H9 (cell line): ENCODE measurements at regions not wholly inside any gene's neighbourhood (a gene's known extent, or its start where the extent isn't known, plus 50 kb on each side); places are given as distances from the start of the nearest gene placed in this dataset.

Experiments
- DNase-seq: peaks from one replicate; pipeline ENCODE4 v3.0.0-alpha.2; 2017
- H2AFZ ChIP-seq: one replicate; pipeline ENCODE4 v1.6.1; 2013; ENCODE audit warnings: mild to moderate bottlenecking, low read length, control low read depth, moderate library complexity
- H2AK5ac ChIP-seq: 2 replicates; pipeline ENCODE4 v1.6.1; 2013; ENCODE audit warnings: low read length, control low read depth, mixed read lengths; ENCODE audit not compliant: insufficient read length
- H2BK120ac ChIP-seq: one replicate; pipeline ENCODE4 v1.6.1; 2013; ENCODE audit warnings: low read depth, mild to moderate bottlenecking, low read length, control low read depth, inconsistent platforms; ENCODE audit not compliant: poor library complexity, severe bottlenecking
- H2BK12ac ChIP-seq: 2 replicates; pipeline ENCODE4 v1.6.1; 2013; ENCODE audit warnings: low read length, control low read depth, mixed read lengths, low read depth; ENCODE audit not compliant: insufficient read length
- H2BK15ac ChIP-seq: 2 replicates; pipeline ENCODE4 v1.6.1; 2013; ENCODE audit warnings: low read depth, low read length, control low read depth
- H2BK20ac ChIP-seq: one replicate; pipeline ENCODE4 v1.6.1; 2013; ENCODE audit warnings: low read depth, mild to moderate bottlenecking, low read length, control low read depth, inconsistent platforms; ENCODE audit not compliant: poor library complexity, severe bottlenecking
- H2BK5ac ChIP-seq: 2 replicates; pipeline ENCODE4 v1.6.1; 2013; ENCODE audit warnings: low read length, control low read depth, mixed read lengths; ENCODE audit not compliant: insufficient read length
- H3K14ac ChIP-seq: 2 replicates; pipeline ENCODE4 v1.6.1; 2013; ENCODE audit warnings: low read length, control low read depth; ENCODE audit not compliant: insufficient read depth
- H3K18ac ChIP-seq: 2 replicates; pipeline ENCODE4 v1.6.1; 2013; ENCODE audit warnings: low read depth, mild to moderate bottlenecking, mixed read lengths, low read length, control low read depth; ENCODE audit not compliant: insufficient read length
- H3K23ac ChIP-seq: 2 replicates; pipeline ENCODE4 v1.6.1; 2013; ENCODE audit warnings: low read length, control low read depth, mixed read lengths, low read depth; ENCODE audit not compliant: insufficient read length
- H3K23me2 ChIP-seq: 2 replicates; pipeline ENCODE4 v1.6.1; 2013; ENCODE audit warnings: low read depth, mild to moderate bottlenecking, mixed read lengths, low read length, control low read depth; ENCODE audit not compliant: insufficient read length, poor library complexity, severe bottlenecking
- H3K27ac ChIP-seq: 2 replicates; pipeline ENCODE4 v1.5.1; 2013; ENCODE audit warnings: low read length, control low read depth, mixed read lengths, low read depth; ENCODE audit not compliant: insufficient read length
- H3K27me3 ChIP-seq: 2 replicates; pipeline ENCODE4 v1.6.1; 2013; ENCODE audit warnings: low read length, control low read depth, inconsistent platforms; ENCODE audit not compliant: insufficient read depth
- H3K4ac ChIP-seq: 2 replicates; pipeline ENCODE4 v1.6.1; 2013; ENCODE audit warnings: low read depth, mild to moderate bottlenecking, control low read depth, inconsistent platforms, low read length, moderate library complexity
- H3K4me1 ChIP-seq: 2 replicates; pipeline ENCODE4 v1.6.1; 2013; ENCODE audit warnings: low read length, control low read depth, inconsistent platforms; ENCODE audit not compliant: insufficient read depth
- H3K4me2 ChIP-seq: 2 replicates; pipeline ENCODE4 v1.6.1; 2013; ENCODE audit warnings: low read length, control low read depth, mixed read lengths; ENCODE audit not compliant: insufficient read length, insufficient read depth
- H3K56ac ChIP-seq: 2 replicates; pipeline ENCODE4 v1.6.1; 2013; ENCODE audit warnings: low read depth, mild to moderate bottlenecking, mixed read lengths, low read length, control low read depth; ENCODE audit not compliant: insufficient read length
- H3K79me1 ChIP-seq: 2 replicates; pipeline ENCODE4 v1.6.1; 2013; ENCODE audit warnings: low read depth, mild to moderate bottlenecking, moderate library complexity, low read length, control low read depth, inconsistent platforms; ENCODE audit not compliant: insufficient read depth, poor library complexity, severe bottlenecking
- H3K79me2 ChIP-seq: 2 replicates; pipeline ENCODE4 v1.6.1; 2013; ENCODE audit warnings: low read length, control low read depth, inconsistent platforms; ENCODE audit not compliant: insufficient read depth
- H3K9ac ChIP-seq: 2 replicates; pipeline ENCODE4 v1.6.1; 2013; ENCODE audit warnings: low read length, control low read depth, mixed read lengths; ENCODE audit not compliant: insufficient read length; ENCODE audit errors: extremely low read depth
- H3K9me3 ChIP-seq: one replicate; pipeline ENCODE4 v1.6.1; 2013; ENCODE audit warnings: low read depth, low read length, inconsistent platforms; ENCODE audit not compliant: control insufficient read depth
- H3T11ph ChIP-seq: one replicate; pipeline ENCODE4 v1.6.1; 2013; ENCODE audit warnings: mild to moderate bottlenecking, low read length, control low read depth, inconsistent platforms
- H4K20me1 ChIP-seq: one replicate; pipeline ENCODE4 v1.6.1; 2013; ENCODE audit not compliant: control insufficient read depth, insufficient read length, insufficient read depth
- H4K5ac ChIP-seq: 2 replicates; pipeline ENCODE4 v1.6.1; 2013; ENCODE audit warnings: low read depth, mild to moderate bottlenecking, mixed read lengths, low read length, control low read depth; ENCODE audit not compliant: insufficient read length
- H4K8ac ChIP-seq: replicated peaks from 2 replicates; pipeline ENCODE4 v1.6.1; 2013; ENCODE audit warnings: low read length, control low read depth, mixed read lengths, low read depth; ENCODE audit not compliant: insufficient read length
- H4K91ac ChIP-seq: 2 replicates; pipeline ENCODE4 v1.6.1; 2013; ENCODE audit warnings: low read depth, mild to moderate bottlenecking, moderate library complexity, mixed read lengths, low read length, control low read depth; ENCODE audit not compliant: insufficient read length
- H3K27ac Mint-ChIP-seq, 3 experiments: 2 replicates in 2 of 3; 3 replicates in 1 of 3; pipeline ENCODE4 v1.8.0; 2020 to 2021; ENCODE audit warnings: mixed read lengths in 3 of 3, mild to moderate bottlenecking in 1 of 3, moderate library complexity in 1 of 3
- H3K27me3 Mint-ChIP-seq: 2 replicates; pipeline ENCODE4 v1.8.0; 2021; ENCODE audit warnings: low read depth, mild to moderate bottlenecking, moderate library complexity, mixed read lengths
- H3K36me3 Mint-ChIP-seq, 3 experiments: 2 replicates in 2 of 3; 3 replicates in 1 of 3; pipeline ENCODE4 v1.8.0; 2020 to 2021; ENCODE audit warnings: low read depth in 3 of 3, mixed read lengths in 3 of 3; ENCODE audit not compliant: insufficient read depth in 1 of 3
- H3K4me1 Mint-ChIP-seq, 2 experiments: 2 replicates each; pipeline ENCODE4 v1.8.0; 2020; ENCODE audit warnings: mixed read lengths in 2 of 2
- H3K4me3 Mint-ChIP-seq, 2 experiments: 2 replicates in 1 of 2; 3 replicates in 1 of 2; pipeline ENCODE4 v1.8.0; 2020 to 2021; ENCODE audit warnings: mild to moderate bottlenecking in 2 of 2, mixed read lengths in 2 of 2, moderate library complexity in 1 of 2
- H3K9me3 Mint-ChIP-seq, 2 experiments: 2 replicates in 1 of 2; 3 replicates in 1 of 2; pipeline ENCODE4 v1.8.0; 2020; ENCODE audit warnings: mild to moderate bottlenecking in 2 of 2, mixed read lengths in 2 of 2, moderate library complexity in 1 of 2
- CTCF ChIP-seq: fragments of 200-600 bp; sonication (generic); conservative IDR thresholded peaks from 3 replicates; pipeline ENCODE4 v1.8.0; 2021; ENCODE audit warnings: antibody characterized with exemption, mild to moderate bottlenecking
- WGBS: extraction: QIAGEN DNeasy Blood & Tissue Kit; methylation state at CpG from one replicate; pipeline ENCODE4 v1.1.7; 2013; ENCODE audit warnings: missing lambda C conversion rate, low lambda C conversion rate, mixed read lengths; ENCODE audit not compliant: insufficient read length; ENCODE audit errors: extremely low coverage; 5-methylcytosine and 5-hydroxymethylcytosine counted together

GRCh38 chr6:40791004-40791403, 203.8 kb upstream of the LRFN2 start:
- WGBS: no CpG with 5 or more reads among the region's 4 CpGs
- no peak overlapping the region for H2BK20ac ChIP-seq

More at GRCh38 chr6:40791004-40791403, 203.8 kb upstream of the LRFN2 start:
- no peak for TF ChIP-seq CTCF
- H2BK15ac ChIP-seq: no peak overlapping the region
- peaks cover 40% of the 10 kb centered on the region for H3K27me3 Mint-ChIP-seq
- H2AFZ ChIP-seq: no peak overlapping the region
- no peak overlapping the region for H4K8ac ChIP-seq
- H3K4me3 Mint-ChIP-seq: no peak overlapping the region
- no peaks in the 10 kb centered on the region for H3K9me3 ChIP-seq
- H4K5ac ChIP-seq: no peak overlapping the region
- H3K79me1 ChIP-seq: no peaks in the 10 kb centered on the region
- H3K18ac ChIP-seq: no peak overlapping the region
- H3K4me2 ChIP-seq: no peak overlapping the region
- no peaks in the 10 kb centered on the region; the same call in 1 of the 2 replicates for H3K4me1 ChIP-seq
- H3K36me3 Mint-ChIP-seq: peaks cover 0 to 2% (median 0%) of the 10 kb centered on the region in 3 experiments; a peak in 1 of 7 replicates
- H2BK120ac ChIP-seq: no peak overlapping the region
- H3K9me3 Mint-ChIP-seq: no peaks in the 10 kb centered on the region
- no peak overlapping the region for H3K23ac ChIP-seq
- no peaks in the 10 kb centered on the region for H3K27me3 ChIP-seq
- no peak overlapping the region for H3K27ac Mint-ChIP-seq
- H3K56ac ChIP-seq: no peak overlapping the region
- DNase-seq: peak; percentile 36
- H3K4me1 Mint-ChIP-seq: peaks cover 9 to 23% of the 10 kb centered on the region in 2 experiments
- H3K14ac ChIP-seq: no peak overlapping the region
- H3K4ac ChIP-seq: no peak overlapping the region
- no peak overlapping the region for H2BK12ac ChIP-seq
- no peak overlapping the region for H4K91ac ChIP-seq
- H3K79me2 ChIP-seq: no peaks in the 10 kb centered on the region
- H3K27ac ChIP-seq: no peak overlapping the region
- H4K20me1 ChIP-seq: no peaks in the 10 kb centered on the region
- H2AK5ac ChIP-seq: no peak overlapping the region
- no peak overlapping the region for H2BK5ac ChIP-seq
- no peaks in the 10 kb centered on the region for H3K23me2 ChIP-seq
- no peak overlapping the region for H3T11ph ChIP-seq
- H3K9ac ChIP-seq: no peak overlapping the region
